HL-60 (cell line): ENCODE measurements at regions not wholly inside any gene's neighbourhood (a gene's known extent, or its start where the extent isn't known, plus 50 kb on each side); places are given as distances from the start of the nearest gene placed in this dataset.

ENCODE experiments used
- GABPA ChIP-seq: IDR thresholded peaks from 2 replicates; pipeline ENCODE4 v1.6.1; 2012; ENCODE audit warnings: low read depth
- POLR2AphosphoS5 ChIP-seq: IDR thresholded peaks from 2 replicates; pipeline ENCODE4 v1.6.1; 2012; ENCODE audit warnings: low read depth
- REST ChIP-seq: IDR thresholded peaks from 2 replicates; pipeline ENCODE4 v1.6.1; 2012; ENCODE audit warnings: low read depth; ENCODE audit not compliant: insufficient replicate concordance
- TF ChIP-seq, protein P1 (sequence below): IDR thresholded peaks from one replicate; pipeline ENCODE4 v1.5.1; 2011; ENCODE audit warnings: low read length, control low read depth, inconsistent platforms; ENCODE audit not compliant: insufficient read depth

DNA sequence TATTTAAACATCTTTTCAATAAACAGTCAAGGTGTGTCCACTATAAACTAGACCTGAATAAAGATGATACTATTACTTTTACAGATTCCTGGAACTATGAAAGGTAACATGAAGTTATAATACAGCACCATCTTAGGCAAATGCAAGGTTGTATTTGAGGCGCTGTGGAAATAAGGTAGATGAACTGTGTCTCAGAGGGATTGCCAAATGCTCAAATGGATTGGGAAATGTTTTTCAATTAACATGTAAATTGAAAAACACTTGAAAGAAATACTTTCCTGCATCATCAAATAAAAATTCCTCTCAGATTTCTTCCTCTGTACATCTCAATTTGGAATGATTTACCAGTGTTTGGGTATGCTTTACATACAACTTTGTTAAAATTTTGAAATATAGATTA, 139.4 kb downstream of the DKK1 start:
- TF ChIP-seq, protein P1, sequence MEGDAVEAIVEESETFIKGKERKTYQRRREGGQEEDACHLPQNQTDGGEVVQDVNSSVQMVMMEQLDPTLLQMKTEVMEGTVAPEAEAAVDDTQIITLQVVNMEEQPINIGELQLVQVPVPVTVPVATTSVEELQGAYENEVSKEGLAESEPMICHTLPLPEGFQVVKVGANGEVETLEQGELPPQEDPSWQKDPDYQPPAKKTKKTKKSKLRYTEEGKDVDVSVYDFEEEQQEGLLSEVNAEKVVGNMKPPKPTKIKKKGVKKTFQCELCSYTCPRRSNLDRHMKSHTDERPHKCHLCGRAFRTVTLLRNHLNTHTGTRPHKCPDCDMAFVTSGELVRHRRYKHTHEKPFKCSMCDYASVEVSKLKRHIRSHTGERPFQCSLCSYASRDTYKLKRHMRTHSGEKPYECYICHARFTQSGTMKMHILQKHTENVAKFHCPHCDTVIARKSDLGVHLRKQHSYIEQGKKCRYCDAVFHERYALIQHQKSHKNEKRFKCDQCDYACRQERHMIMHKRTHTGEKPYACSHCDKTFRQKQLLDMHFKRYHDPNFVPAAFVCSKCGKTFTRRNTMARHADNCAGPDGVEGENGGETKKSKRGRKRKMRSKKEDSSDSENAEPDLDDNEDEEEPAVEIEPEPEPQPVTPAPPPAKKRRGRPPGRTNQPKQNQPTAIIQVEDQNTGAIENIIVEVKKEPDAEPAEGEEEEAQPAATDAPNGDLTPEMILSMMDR: no peak
- TF ChIP-seq REST (no peak), POLR2AphosphoS5 (no peak), GABPA (no peak)
